ENCODE measurements at regions not wholly inside any gene's neighbourhood (a gene's known extent, or its start where the extent isn't known, plus 50 kb on each side); places are given as distances from the start of the nearest gene placed in this dataset.

DNA sequence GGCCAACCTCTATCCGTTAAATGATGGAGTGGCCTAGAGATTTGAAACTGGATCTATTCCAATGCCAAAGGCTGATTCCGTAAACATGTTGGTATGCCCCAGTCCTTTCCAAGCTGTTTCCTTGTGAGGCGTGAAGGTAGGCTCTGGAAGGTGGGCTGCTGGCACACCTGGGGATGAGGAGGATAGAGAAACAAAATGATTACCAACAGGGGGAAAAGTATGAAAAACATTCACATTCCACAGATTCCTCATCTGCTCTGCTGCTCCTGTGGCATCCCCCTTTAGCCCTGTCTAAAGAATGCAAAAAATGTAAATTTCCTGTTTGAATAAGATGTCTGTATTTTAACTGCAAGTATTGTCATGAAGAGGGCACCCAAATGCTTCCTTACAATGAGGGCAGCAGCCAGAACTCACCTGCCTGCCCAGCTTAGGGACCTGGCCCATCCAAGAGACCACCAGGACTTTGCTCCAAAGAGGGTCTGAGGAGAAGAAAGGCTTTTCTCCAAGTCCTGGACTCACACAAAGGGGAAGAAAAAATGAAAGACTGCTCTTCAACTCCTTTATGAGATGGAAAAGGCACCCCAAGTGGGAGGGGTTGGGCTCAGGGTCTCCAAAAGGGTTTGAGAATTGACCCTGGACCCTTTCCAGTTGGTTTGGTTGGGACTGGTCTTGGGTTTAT is 132.3 kb upstream of the PELI1 start:
- no peak for TF ChIP-seq EZH2 (IDR thresholded peaks at IDR 0.05)
- no peak for TF ChIP-seq POLR2AphosphoS5 (IDR thresholded peaks at IDR 0.05; ENCODE audit: borderline replicate concordance, low read depth, low read length)
